ENCODE measurements at regions not wholly inside any gene's neighbourhood (a gene's known extent, or its start where the extent isn't known, plus 50 kb on each side); places are given as distances from the start of the nearest gene placed in this dataset.

- TF ChIP-seq CTCF (conservative IDR thresholded peaks at IDR 0.05) (no peak), EZH2 (IDR thresholded peaks at IDR 0.05; ENCODE audit: low read depth) (no peak)
Observed at GRCh38 chr2:145023334-145023934, 503.5 kb upstream of the ZEB2 start.
